HG02642 (cell line): ENCODE measurements at regions not wholly inside any gene's neighbourhood (a gene's known extent, or its start where the extent isn't known, plus 50 kb on each side); places are given as distances from the start of the nearest gene placed in this dataset.
"Not testable (repeated sequence)": the region's sequence is repeated elsewhere in the genome, so short reads cannot be mapped to it uniquely, and the experiment has no call there.

Experiments used
- ATAC-seq: cut with Tn5 transposase; IDR thresholded peaks from one replicate; pipeline ENCODE4 v1.9.1; 2021; ENCODE audit warnings: mild to moderate bottlenecking; ENCODE audit not compliant: unreplicated experiment, poor library complexity

GRCh38 chr2:192469612-192470011, 274.9 kb upstream of the TMEFF2 start:
- no peak for ATAC-seq

DNA sequence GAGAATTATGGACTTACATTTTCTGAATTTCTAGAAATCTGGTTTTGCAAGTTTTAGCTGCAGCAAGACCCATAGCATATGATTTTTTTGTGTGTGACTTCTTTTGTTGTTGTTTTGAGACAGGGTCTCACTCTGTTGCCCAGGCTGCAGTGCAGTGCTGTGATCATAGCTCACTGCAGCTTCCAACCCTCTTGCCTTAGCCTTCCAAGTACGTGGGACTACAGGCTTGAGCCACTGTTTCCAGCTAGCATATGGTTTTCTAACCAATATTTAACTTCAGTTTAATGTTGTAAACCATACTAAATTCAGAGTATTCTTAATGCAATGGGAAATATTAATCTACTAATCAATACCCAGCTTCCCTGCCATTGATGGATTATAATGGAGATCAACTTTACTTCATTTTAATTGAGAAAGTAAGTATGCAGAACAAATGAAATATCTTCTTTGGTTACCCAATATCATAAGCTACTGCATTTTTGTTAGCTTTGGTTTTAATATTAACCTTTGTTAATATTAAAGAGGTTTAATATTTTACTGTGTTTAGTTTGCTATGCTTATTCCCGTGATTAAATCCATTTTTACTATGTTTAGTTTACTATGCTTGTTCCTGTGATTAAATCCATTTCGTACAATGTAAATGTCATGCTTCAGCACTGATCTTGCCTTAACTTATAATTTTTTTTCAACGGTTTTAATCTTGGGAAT, 273.4 kb upstream of the TMEFF2 start:
- no peak for ATAC-seq

GRCh38 chr2:192465141-192465540, 270.4 kb upstream of the TMEFF2 start:
- ATAC-seq, result no peak

- no peak for ATAC-seq
Observed at GRCh38 chr2:192459422-192459821, 264.7 kb upstream of the TMEFF2 start.

DNA sequence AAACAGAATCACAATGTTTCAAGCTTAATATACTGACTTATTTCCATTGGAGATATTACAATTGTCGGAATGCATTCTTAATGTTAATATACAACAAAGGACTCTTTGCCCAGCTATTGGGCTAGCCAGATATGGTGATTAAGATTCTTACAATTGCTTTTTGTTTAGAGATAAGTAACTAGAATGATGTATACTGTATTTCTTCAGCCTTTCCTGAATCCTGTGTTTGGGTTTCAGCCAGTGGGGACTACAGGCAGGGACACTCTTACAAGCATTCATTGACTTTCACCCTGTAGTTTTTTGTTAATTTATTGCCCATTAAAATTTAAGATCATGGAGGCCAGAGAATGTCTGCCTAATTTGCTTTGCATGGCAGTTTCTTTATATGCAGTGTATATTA, 254.1 kb upstream of the TMEFF2 start:
- ATAC-seq, result no peak

DNA sequence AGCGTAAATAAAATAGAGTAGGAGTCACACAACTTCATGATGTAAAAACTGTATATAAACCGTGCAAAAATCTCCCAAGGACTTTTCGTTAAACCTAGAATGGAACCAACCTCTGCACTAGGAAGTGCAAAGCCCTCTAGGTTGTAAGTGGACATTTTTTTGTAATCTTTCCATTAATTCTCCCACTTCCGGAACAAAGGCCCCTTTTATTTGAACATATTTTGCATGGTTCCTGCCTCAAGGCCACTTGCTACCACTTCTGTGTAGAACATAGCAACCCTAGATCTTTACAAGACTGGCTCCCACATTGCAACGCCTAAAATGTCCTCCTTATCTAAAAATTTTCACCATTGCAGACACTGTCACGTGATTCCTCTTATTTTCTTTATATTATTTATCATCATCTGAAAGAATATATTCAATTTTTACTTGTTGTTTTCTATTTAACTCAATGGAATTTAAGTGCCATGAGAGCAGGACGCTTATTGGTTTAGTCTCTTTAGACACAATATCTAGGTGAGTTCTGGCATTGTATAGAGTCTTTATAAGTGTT, 249.6 kb upstream of the TMEFF2 start:
- ATAC-seq, result no peak

- ATAC-seq, result no peak
Observed at GRCh38 chr2:192443831-192444230, 249.1 kb upstream of the TMEFF2 start.

- no peak for ATAC-seq
Observed at GRCh38 chr2:192438239-192438638, 243.5 kb upstream of the TMEFF2 start.

GRCh38 chr2:192437653-192438052, 242.9 kb upstream of the TMEFF2 start:
- ATAC-seq, result no peak

DNA sequence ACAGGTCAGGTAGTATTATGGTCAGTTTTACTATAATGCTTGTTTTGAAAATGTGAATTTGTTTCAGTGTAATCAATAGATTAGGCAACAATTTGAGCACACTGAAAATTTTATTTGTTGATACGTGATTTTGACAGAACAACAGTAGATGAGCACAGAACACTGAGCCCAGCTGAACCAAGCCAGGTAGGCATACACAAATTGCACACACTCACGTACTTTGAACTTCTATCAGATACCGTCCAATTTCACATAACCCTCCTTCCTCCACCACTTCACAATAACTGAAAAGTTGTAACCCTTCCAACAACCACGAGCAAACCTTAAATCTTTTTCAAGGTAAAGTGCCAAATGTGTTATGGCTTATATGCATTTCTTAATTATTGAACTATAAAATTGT, 229.5 kb upstream of the TMEFF2 start:
- ATAC-seq, result no peak

GRCh38 chr2:192419786-192420185, 225.1 kb upstream of the TMEFF2 start:
- ATAC-seq, result no peak

GRCh38 chr2:192416060-192416459, 221.3 kb upstream of the TMEFF2 start:
- no peak for ATAC-seq

- no peak for ATAC-seq
Observed at GRCh38 chr2:192414794-192415193, 220.1 kb upstream of the TMEFF2 start.

DNA sequence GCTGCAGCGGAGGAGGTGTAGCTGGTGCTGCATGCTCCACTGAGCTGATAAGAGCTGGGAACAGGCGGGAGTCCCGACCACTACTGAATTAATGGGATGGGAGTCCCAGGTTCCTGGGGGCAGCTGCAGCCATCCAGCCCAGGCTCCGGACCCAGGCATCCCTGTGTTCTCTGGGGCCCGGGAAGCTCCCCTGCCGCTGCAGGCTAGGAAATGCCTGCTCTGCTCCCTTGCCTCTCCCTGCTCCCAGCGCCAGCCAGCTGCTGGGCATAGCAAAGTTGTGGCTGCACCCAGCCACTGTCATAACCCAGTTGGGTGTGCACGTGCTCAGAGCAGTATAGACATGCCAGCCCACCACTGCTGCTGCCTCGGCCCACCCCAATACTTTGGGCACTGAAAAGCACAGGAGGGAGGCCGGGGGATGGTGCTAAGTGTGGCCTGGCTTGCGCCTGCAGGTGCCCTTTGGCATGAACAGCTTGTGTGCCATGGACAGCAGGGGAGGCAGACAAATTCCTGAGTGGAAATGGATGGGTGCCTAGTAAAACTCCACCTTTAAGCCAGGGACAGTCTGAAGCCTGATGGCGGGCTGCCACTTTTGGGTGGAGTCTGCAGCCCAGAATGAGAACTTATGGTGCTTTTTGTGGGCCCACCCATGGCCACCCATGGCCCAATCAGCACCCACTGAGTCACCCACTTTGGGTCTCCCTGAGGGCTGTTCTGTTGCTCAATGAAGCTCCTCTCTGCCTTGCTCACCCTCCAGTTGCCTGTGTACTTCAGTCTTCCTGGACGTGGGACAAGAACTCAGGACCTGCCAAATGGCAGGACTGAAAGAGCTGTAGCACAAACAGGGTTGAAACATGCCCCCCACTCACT, 219.3 kb upstream of the TMEFF2 start:
- no peak for ATAC-seq

GRCh38 chr2:192412866-192413265, 218.1 kb upstream of the TMEFF2 start:
- ATAC-seq, result not testable (repeated sequence)

- no peak for ATAC-seq
Observed at GRCh38 chr2:192412394-192412793, 217.7 kb upstream of the TMEFF2 start.

DNA sequence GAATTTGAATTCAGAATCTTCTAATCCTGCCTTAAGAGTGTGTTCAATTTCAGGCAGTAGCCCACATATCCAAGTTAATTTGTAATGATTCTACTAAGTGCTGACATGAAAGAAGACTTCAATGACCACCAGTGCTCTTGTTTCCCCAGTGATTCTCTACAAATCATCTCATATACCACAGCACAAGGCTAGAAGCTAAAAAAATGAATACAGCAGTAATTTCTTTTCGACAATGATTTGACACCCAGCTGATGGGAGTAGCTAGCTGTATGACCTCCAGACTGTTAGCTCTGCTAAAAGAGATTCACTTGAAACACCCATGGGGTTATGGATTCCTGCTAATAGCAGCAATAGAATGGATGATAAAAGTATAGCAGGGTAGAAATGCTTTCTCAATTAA, 217.0 kb upstream of the TMEFF2 start:
- no peak for ATAC-seq

DNA sequence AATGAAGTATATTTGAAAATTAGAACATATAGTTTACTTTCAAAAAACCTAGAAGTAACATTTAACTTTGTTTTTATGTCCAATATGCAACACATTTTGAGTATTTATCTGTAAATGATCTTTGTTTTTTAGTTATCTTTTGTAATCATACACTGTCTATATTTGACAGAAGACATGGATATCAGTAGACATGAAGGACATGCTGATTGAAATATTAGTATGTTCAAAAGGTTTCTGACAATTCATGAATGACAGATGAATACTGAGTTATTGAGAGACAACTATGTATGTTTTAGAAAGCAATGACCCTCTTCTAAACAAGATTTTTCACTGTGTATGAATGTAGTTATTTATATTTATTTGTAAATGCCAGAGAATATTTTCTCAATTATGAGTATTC, 215.6 kb upstream of the TMEFF2 start:
- ATAC-seq, result no peak

DNA sequence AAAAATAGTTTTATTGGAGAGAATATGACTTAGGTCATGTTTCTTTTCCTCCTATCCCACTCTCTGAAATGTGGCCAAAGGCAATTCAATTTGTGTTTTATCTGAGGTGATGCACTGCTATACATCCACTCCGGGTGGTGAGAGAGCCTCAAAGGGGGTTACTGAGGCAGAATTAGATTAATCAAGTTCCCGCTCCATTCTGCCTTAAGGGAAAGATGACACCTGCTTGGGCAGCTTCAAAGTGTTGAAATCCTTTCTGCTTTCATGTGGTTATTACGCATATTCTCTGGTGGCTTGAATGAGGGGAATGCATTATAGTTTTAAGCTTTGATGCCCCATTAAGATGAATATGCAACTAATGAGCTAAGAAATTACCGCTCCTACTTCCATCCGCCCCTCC, 213.0 kb upstream of the TMEFF2 start:
- no peak for ATAC-seq

DNA sequence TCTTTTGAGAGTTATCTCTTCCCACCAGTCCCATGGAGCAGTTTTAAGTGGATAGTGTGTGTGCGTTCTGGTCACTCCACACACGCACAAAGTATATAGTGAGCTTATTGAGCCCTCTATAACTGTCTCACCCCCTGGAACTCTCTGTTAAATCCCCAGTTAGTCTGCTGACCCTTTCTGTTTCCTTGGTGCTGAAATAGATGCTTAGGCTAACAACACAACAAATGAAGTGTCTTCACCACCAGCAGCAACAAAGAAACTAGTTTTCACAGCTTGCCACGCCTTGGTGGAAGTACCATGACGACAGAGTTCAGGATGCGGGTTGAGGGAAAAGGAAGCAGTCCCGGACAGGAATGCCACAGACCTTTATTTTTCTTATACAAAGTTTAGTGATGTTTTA, 203.5 kb upstream of the TMEFF2 start:
- ATAC-seq, result no peak

DNA sequence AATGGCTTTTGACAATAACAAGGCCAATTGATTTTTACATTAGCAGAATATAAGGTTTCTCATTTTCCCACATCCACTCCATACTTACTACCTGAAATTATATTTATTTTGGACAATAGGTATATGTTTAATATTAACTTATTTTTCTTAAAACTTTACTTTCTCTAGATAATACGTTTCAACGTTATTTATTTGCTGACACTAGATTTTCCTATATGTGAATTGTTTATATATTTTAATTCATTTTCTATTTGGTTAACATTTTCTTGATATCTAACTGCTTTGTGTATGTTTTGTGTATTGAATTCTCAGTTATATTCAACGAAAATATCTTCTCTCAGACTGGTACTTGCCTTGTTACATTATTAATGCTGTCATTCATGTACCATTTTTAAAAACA, 199.9 kb upstream of the TMEFF2 start:
- no peak for ATAC-seq
